Kidney (tissue), 13 donors: ENCODE measurements at regions not wholly inside any gene's neighbourhood (a gene's known extent, or its start where the extent isn't known, plus 50 kb on each side); places are given as distances from the start of the nearest gene placed in this dataset.

Experiments
- DNase-seq, 5 donors: peaks; one replicate each; pipeline ENCODE4 v3.0.0-alpha.2; 2013 to 2020
- FAIRE-seq: peaks from 2 replicates; lab custom pipeline; 2012; peaks lifted over from hg19 to GRCh38; lab: Jason Lieb, UNC
- H3K27ac ChIP-seq, 2 donors: one replicate each; pipeline ENCODE4 v1.7.0; 2013; ENCODE audit warnings: low read depth in 2 of 2, low read length in 2 of 2, inconsistent platforms in 1 of 2
- H3K27me3 ChIP-seq: one replicate; pipeline ENCODE4 v1.7.1; 2013; ENCODE audit warnings: low read length, inconsistent platforms; ENCODE audit not compliant: control insufficient read depth, insufficient read depth
- H3K36me3 ChIP-seq, 3 donors: one replicate each; pipeline versions ENCODE4 v1.7.0 to v1.7.1; 2013; ENCODE audit warnings: low read length in 3 of 3, control low read depth in 1 of 3, inconsistent platforms in 1 of 3; ENCODE audit not compliant: insufficient read depth in 3 of 3, control insufficient read depth in 2 of 3
- H3K4me1 ChIP-seq, 3 donors: one replicate each; pipeline versions ENCODE4 v1.7.0 to v1.7.1; 2013; ENCODE audit warnings: low read length in 3 of 3, inconsistent platforms in 1 of 3, low read depth in 1 of 3; ENCODE audit not compliant: control insufficient read depth in 2 of 3, insufficient read depth in 2 of 3
- H3K4me3 ChIP-seq, 3 donors: one replicate each; pipeline versions ENCODE4 v1.7.0 to v1.8.1; 2013; ENCODE audit warnings: low read length in 3 of 3, control low read depth in 1 of 3, inconsistent platforms in 1 of 3
- H3K9ac ChIP-seq, 3 donors: one replicate each; pipeline versions ENCODE4 v1.7.0 to v1.7.1; 2013; ENCODE audit warnings: low read length in 3 of 3, control low read depth in 1 of 3, inconsistent platforms in 1 of 3
- H3K9me3 ChIP-seq, 3 donors: one replicate each; pipeline versions ENCODE4 v1.7.0 to v1.7.1; 2013; ENCODE audit warnings: low read length in 3 of 3, control low read depth in 1 of 3, inconsistent platforms in 1 of 3; ENCODE audit not compliant: control insufficient read depth in 2 of 3, insufficient read depth in 1 of 3
- intact Hi-C: fragments of 100-400 bp; cut with DNase I; formaldehyde crosslinking; loops from one replicate; pipeline ENCODE4 v1.11.1; 2022
- TF ChIP-seq, protein P1 (sequence below): IDR thresholded peaks from 3 replicates; pipeline ENCODE4 v1.5.1; 2012; ENCODE audit warnings: mild to moderate bottlenecking, moderate library complexity, borderline replicate concordance; ENCODE audit not compliant: insufficient read depth; ENCODE audit errors: extremely low read depth
- donor health status: control.
- donor health status: control.
- donor health status: control.
- donor health status: control.
- donor health status: control.
- donor health status: DM: yes; HTN: yes; CAD: no.
- donor health status: Normal renal cell carcinoma (clear cell type).

DNA sequence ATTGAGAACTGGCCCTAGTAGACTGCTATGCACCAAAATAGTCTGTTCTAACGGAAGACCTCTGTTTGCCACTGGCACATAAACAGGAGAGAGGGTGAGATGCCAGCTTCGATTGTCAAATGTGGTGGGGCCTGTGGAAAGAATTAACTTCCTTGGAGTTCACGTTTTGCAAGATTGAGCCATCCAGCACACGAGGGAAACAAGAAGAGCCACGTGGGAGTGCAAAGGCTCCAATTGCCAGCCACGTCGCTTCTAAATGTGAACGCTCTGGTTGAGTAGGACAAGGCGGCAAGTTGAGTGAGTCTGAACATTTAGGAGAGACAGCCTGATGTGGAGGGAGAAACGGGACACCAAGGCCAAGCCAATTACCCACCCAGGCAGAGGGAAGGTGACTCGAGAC lies 409.1 kb downstream of the FGF9 start:
- H3K9me3 ChIP-seq: no peaks in the 10 kb centered on the region
- H3K9ac ChIP-seq: no peak overlapping the region
- TF ChIP-seq, protein P1, sequence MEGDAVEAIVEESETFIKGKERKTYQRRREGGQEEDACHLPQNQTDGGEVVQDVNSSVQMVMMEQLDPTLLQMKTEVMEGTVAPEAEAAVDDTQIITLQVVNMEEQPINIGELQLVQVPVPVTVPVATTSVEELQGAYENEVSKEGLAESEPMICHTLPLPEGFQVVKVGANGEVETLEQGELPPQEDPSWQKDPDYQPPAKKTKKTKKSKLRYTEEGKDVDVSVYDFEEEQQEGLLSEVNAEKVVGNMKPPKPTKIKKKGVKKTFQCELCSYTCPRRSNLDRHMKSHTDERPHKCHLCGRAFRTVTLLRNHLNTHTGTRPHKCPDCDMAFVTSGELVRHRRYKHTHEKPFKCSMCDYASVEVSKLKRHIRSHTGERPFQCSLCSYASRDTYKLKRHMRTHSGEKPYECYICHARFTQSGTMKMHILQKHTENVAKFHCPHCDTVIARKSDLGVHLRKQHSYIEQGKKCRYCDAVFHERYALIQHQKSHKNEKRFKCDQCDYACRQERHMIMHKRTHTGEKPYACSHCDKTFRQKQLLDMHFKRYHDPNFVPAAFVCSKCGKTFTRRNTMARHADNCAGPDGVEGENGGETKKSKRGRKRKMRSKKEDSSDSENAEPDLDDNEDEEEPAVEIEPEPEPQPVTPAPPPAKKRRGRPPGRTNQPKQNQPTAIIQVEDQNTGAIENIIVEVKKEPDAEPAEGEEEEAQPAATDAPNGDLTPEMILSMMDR: no peak
- no peak for FAIRE-seq
- no peaks in the 10 kb centered on the region for H3K36me3 ChIP-seq
- DNase-seq: no peak
- no peak overlapping the region for H3K27ac ChIP-seq
- intact Hi-C loops: no loop called here
- H3K4me1 ChIP-seq: no peaks in the 10 kb centered on the region
- no peak overlapping the region for H3K4me3 ChIP-seq
- H3K27me3 ChIP-seq: no peaks in the 10 kb centered on the region

DNA sequence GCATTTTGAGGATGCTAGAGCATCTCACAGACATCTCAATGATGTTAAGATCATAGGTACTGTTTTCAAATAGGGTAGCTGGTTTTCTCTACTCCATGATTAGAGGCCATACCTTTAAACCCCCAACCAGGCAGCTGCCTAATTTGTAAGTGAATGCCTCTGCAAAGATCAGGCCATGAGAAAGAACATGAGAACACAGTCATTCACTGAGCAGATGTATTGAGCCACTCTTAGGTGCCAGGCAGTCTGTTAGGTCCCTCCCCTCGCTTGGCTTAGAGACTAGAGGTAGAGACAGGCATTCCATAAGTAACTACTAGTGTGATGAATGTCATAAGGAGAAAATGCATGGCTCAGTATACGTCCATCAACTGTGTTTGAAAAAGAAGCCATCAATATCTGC lies 410.0 kb downstream of the FGF9 start:
- FAIRE-seq (no peak), DNase-seq (no peak)
- Histone ChIP-seq H3K9me3 (no peaks in the 10 kb centered on the region), H3K4me1 (no peaks in the 10 kb centered on the region), H3K36me3 (no peaks in the 10 kb centered on the region), H3K27ac (no peak overlapping the region), H3K4me3 (no peak overlapping the region), H3K9ac (no peak overlapping the region), H3K27me3 (no peaks in the 10 kb centered on the region)
- TF ChIP-seq, protein P1: no peak
- intact Hi-C loops: no loop called here

DNA sequence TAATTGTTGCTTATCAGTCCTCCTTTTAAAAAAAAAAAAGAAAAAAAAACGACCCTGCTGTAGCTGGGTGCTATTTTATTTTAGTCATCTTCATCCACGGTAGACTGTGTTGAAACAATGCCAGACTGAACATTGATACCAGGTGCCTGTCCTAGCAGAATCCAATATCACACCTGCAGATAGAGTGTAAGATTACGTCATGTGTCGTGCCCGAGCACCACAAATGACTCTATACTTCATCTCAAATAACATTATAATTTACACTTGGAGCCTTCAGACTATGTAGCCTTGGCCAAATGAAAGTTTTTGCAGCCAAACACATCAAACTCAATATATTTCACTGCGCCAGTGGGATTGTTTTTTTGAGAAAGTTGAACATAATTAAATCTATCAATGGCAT lies 410.6 kb downstream of the FGF9 start:
- no peak overlapping the region for H3K4me3 ChIP-seq
- TF ChIP-seq, protein P1: no peak
- no peaks in the 10 kb centered on the region for H3K27me3 ChIP-seq
- no peak for FAIRE-seq
- no peaks in the 10 kb centered on the region for H3K4me1 ChIP-seq
- no peaks in the 10 kb centered on the region for H3K9me3 ChIP-seq
- no peaks in the 10 kb centered on the region for H3K36me3 ChIP-seq
- H3K9ac ChIP-seq: no peak overlapping the region
- DNase-seq: no peak
- intact Hi-C loops: no loop called here
- no peak overlapping the region for H3K27ac ChIP-seq

DNA sequence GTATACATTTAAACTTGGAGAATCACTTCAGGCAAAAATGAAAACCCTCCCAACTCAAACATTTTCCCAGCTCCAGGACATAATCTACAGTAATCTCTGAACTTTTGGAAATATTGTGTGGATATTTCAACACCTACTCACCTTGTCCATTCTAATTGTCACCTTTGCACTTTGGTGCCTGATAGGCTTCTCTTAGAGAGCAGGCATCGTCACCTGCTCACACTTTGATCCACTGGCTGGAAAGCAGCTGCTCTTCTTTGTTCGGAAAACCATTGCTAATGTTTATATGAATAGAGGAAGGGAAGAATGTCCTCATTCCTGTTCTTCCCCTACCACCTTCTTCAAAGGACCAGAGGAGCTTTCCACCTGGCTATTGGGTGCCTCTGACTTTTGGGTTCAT lies 411.2 kb downstream of the FGF9 start:
- FAIRE-seq: no peak
- intact Hi-C loops: no loop called here
- DNase-seq: no peak
- Histone ChIP-seq H3K36me3 (no peaks in the 10 kb centered on the region), H3K27ac (no peak overlapping the region), H3K9me3 (no peaks in the 10 kb centered on the region), H3K9ac (no peak overlapping the region), H3K27me3 (no peaks in the 10 kb centered on the region), H3K4me1 (no peaks in the 10 kb centered on the region), H3K4me3 (no peak overlapping the region)
- TF ChIP-seq, protein P1: no peak
